PC-9 (cell line): ENCODE measurements at regions not wholly inside any gene's neighbourhood (a gene's known extent, or its start where the extent isn't known, plus 50 kb on each side); places are given as distances from the start of the nearest gene placed in this dataset.

Experiments used
- BruUV-seq: library from RNA; stranded (reverse); fragments of 400-500 nt; replicated peaks from 2 replicates; lab custom pipeline; 2021; lab: Mats Ljungman, UMichigan
- CTCF ChIA-PET: fragments of 300-600 bp; sonication (Branson Sonifier 250); formaldehyde crosslinking; loops from one replicate; lab custom pipeline; 2022; ENCODE audit warnings: antibody characterized with exemption; lab: Charles Lee
- POLR2A ChIA-PET: fragments of 300-600 bp; sonication (Branson Sonifier 250); formaldehyde crosslinking; loops from one replicate; lab custom pipeline; 2022; ENCODE audit warnings: antibody characterized with exemption; ENCODE audit not compliant: unreplicated experiment; lab: Charles Lee
- DNase-seq, 2 experiments: peaks; one replicate each; pipeline versions ENCODE4 v3.0.0 to v3.0.0-alpha.2; 2015 to 2022; ENCODE audit warnings: mixed read lengths in 1 of 2
- H2AFZ ChIP-seq: fragments of 200-600 bp; sonication (generic); 2 replicates; pipeline ENCODE4 v1.8.1; 2017; ENCODE audit warnings: antibody characterized with exemption
- H3F3A ChIP-seq: fragments of 200-600 bp; sonication (generic); 2 replicates; pipeline ENCODE4 v1.8.1; 2017; ENCODE audit warnings: antibody characterized with exemption, mild to moderate bottlenecking, low read depth; ENCODE audit not compliant: insufficient read depth
- H3K27ac ChIP-seq: fragments of 200-600 bp; sonication (generic); 2 replicates; pipeline ENCODE4 v1.6.1; 2016; ENCODE audit warnings: mixed run types
- H3K27me3 ChIP-seq: fragments of 200-600 bp; sonication (generic); 2 replicates; pipeline ENCODE4 v1.6.1; 2016; ENCODE audit warnings: low read depth, mixed run types; ENCODE audit not compliant: insufficient read depth
- H3K36me3 ChIP-seq: fragments of 200-600 bp; sonication (generic); 2 replicates; pipeline ENCODE4 v1.6.1; 2016; ENCODE audit warnings: low read depth, mixed run types
- H3K4me1 ChIP-seq: fragments of 200-600 bp; sonication (generic); replicated peaks from 2 replicates; pipeline ENCODE4 v1.6.1; 2016; ENCODE audit warnings: mixed run types; ENCODE audit not compliant: insufficient read depth
- H3K4me2 ChIP-seq: fragments of 200-600 bp; sonication (generic); 2 replicates; pipeline ENCODE4 v1.6.1; 2017; ENCODE audit warnings: mixed run types
- H3K4me3 ChIP-seq: fragments of 200-600 bp; sonication (generic); 2 replicates; pipeline ENCODE4 v1.6.1; 2016; ENCODE audit warnings: mixed run types
- H3K79me2 ChIP-seq: fragments of 200-600 bp; sonication (generic); 2 replicates; pipeline ENCODE4 v1.6.1; 2017; ENCODE audit warnings: low read depth, mixed run types
- H3K9me2 ChIP-seq: fragments of 200-600 bp; sonication (generic); 2 replicates; pipeline ENCODE4 v1.8.1; 2017; ENCODE audit warnings: mild to moderate bottlenecking; ENCODE audit not compliant: insufficient read depth
- H3K9me3 ChIP-seq: fragments of 200-600 bp; sonication (generic); 2 replicates; pipeline ENCODE4 v1.8.1; 2016; ENCODE audit warnings: low read depth; ENCODE audit not compliant: insufficient read depth
- H4K20me1 ChIP-seq: fragments of 200-600 bp; sonication (generic); 2 replicates; pipeline ENCODE4 v1.8.1; 2017; ENCODE audit not compliant: insufficient read depth
- CTCF ChIP-seq: fragments of 200-600 bp; sonication (generic); conservative IDR thresholded peaks from 2 replicates; pipeline ENCODE4 v1.6.1; 2017; ENCODE audit warnings: mixed run types, antibody characterized with exemption, mild to moderate bottlenecking, moderate library complexity
- EZH2 ChIP-seq: fragments of 200-600 bp; sonication (generic); IDR thresholded peaks from 2 replicates; pipeline ENCODE4 v1.8.0; 2017; ENCODE audit warnings: antibody characterized with exemption, low read depth
- intact Hi-C: fragments of 100-400 bp; cut with micrococcal nuclease; formaldehyde crosslinking; loops from one replicate; pipeline ENCODE4 v1.10.0; 2022; ENCODE audit not compliant: unreplicated experiment

DNA sequence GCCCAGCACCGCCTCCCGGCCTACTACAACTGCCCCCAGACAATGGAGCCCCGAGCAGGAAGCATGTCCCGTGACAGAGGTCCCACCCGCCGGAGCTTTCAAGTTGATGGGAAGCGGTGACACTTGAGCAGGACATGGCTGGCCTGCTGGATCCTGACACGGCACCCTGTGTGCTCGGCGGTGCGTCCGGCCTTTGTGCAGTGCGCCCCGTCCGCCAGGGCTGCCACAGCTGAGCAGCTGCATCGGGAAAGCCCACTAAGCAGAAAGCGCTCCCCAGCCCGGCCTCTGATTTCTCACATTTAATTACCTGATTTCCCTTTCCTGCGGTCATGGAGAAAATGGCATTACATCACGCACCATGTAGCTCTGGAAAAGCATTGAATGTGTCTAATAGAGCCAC lies 611.9 kb downstream of the IRX1 start:
- intact Hi-C loops, result no loop called here
- H3K4me2 ChIP-seq, result no peak overlapping the region
- H3K4me1 ChIP-seq, result no peaks in the 10 kb centered on the region
- no peaks in the 10 kb centered on the region for H3F3A ChIP-seq
- H3K27ac ChIP-seq, result no peak overlapping the region
- TF ChIP-seq EZH2 (no peak), CTCF (no peak)
- no peaks in the 10 kb centered on the region for H3K79me2 ChIP-seq
- H4K20me1 ChIP-seq, result no peaks in the 10 kb centered on the region; the same call in 1 of the 2 replicates
- no peaks in the 10 kb centered on the region for H3K36me3 ChIP-seq
- POLR2A ChIA-PET, result no interaction called here
- H3K9me3 ChIP-seq, result no peaks in the 10 kb centered on the region
- no peak for DNase-seq
- no peak overlapping the region for H2AFZ ChIP-seq
- H3K27me3 ChIP-seq, result peaks cover 90% of the 10 kb centered on the region
- no TSS peak for BruUV-seq
- no peak overlapping the region for H3K4me3 ChIP-seq
- CTCF ChIA-PET, result no interaction called here
- no peaks in the 10 kb centered on the region for H3K9me2 ChIP-seq

GRCh38 chr5:4208537-4208936 lies 612.9 kb downstream of the IRX1 start:
- intact Hi-C loops, result no loop called here
- CTCF ChIA-PET, result no interaction called here

DNA sequence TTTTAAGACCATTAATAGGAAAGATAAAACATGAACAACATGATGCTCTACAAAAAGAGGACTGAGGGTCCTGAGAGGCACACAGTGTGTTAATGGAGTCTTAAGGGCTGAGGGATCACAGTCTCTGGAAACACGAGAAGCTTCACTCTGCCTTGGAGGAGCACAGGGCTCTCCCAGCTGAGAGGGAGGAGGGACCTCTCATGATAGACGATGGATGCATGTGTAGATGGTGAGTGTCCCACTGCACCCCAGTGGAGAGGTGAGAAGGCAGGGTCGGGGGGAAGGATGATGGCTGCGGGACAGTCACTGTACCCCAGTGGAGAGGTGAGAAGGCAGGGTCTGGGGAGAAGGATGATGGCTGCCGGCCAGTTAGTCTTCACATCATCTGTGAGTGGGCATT lies 613.4 kb downstream of the IRX1 start:
- Histone ChIP-seq H3K36me3 (no peaks in the 10 kb centered on the region), H3K79me2 (no peaks in the 10 kb centered on the region), H3K4me3 (no peak overlapping the region), H4K20me1 (no peaks in the 10 kb centered on the region; the same call in 1 of the 2 replicates), H3K4me2 (no peak overlapping the region), H3K27ac (no peak overlapping the region), H3K9me2 (no peaks in the 10 kb centered on the region), H3K9me3 (no peaks in the 10 kb centered on the region), H3K27me3 (peaks cover 95% of the 10 kb centered on the region), H2AFZ (no peak overlapping the region), H3K4me1 (no peaks in the 10 kb centered on the region), H3F3A (no peaks in the 10 kb centered on the region)
- no TSS peak for BruUV-seq
- intact Hi-C loops, result no loop called here
- POLR2A ChIA-PET, result no interaction called here
- CTCF ChIA-PET, result no interaction called here
- DNase-seq, result no peak
- TF ChIP-seq EZH2 (no peak), CTCF (no peak)

More at GRCh38 chr5:4208537-4208936, 612.9 kb downstream of the IRX1 start:
- no TSS peak for BruUV-seq
- H3K27ac ChIP-seq, result no peak overlapping the region
- H3K4me1 ChIP-seq, result no peaks in the 10 kb centered on the region
- no peak for TF ChIP-seq CTCF
- no peak for TF ChIP-seq EZH2
- H3K4me3 ChIP-seq, result no peak overlapping the region
- DNase-seq, result no peak
- peaks cover 90% of the 10 kb centered on the region for H3K27me3 ChIP-seq
- H3K79me2 ChIP-seq, result no peaks in the 10 kb centered on the region
- no peaks in the 10 kb centered on the region for H3F3A ChIP-seq
- H3K9me2 ChIP-seq, result no peaks in the 10 kb centered on the region
- H3K36me3 ChIP-seq, result no peaks in the 10 kb centered on the region
- no peak overlapping the region for H3K4me2 ChIP-seq
- no peaks in the 10 kb centered on the region for H3K9me3 ChIP-seq
- no peaks in the 10 kb centered on the region; the same call in 1 of the 2 replicates for H4K20me1 ChIP-seq
- H2AFZ ChIP-seq, result no peak overlapping the region
- POLR2A ChIA-PET, result no interaction called here
